K562 (cell line): ENCODE measurements at regions not wholly inside any gene's neighbourhood (a gene's known extent, or its start where the extent isn't known, plus 50 kb on each side); places are given as distances from the start of the nearest gene placed in this dataset.

ENCODE experiments used
- ATAC-seq: fragments of 200-7000 bp; cut with Tn5 transposase; 3 replicates; pipeline ENCODE4 v1.9.1; 2020; ENCODE audit warnings: moderate library complexity
- BruUV-seq: library from RNA; stranded (reverse); fragments of 400-500 nt; replicated peaks from 2 replicates; lab custom pipeline; 2021; lab: Mats Ljungman, UMichigan
- CTCF ChIA-PET: fragments of 300-600 bp; formaldehyde crosslinking; extraction: SDS; loops from one replicate; lab custom pipeline; 2021; ENCODE audit warnings: low intra/inter-chr PET ratio; lab: Yijun Ruan, JAX
- POLR2A ChIA-PET: fragments of 300-600, 350-650 bp; sonication (Branson Sonifier 250); formaldehyde crosslinking; extraction: SDS; loops from one replicate; lab custom pipeline; 2021; ENCODE audit warnings: antibody characterized with exemption, inconsistent platforms; lab: Yijun Ruan, JAX
- DNase-seq, 4 experiments: peaks; one replicate each; pipeline versions ENCODE4 v3.0.0 to v3.0.0-alpha.2; 2011 to 2018; ENCODE audit warnings: low spot score in 3 of 4, mixed read lengths in 3 of 4; ENCODE audit errors: extremely low read depth in 1 of 4
- FAIRE-seq: peaks from 2 replicates; lab custom pipeline; 2011; peaks lifted over from hg19 to GRCh38; lab: Jason Lieb, UNC
- H2AFZ ChIP-seq: 2 replicates; pipeline ENCODE4 v1.6.0; 2011; ENCODE audit warnings: low read depth, low read length, control low read depth, inconsistent platforms
- H3K27ac ChIP-seq: fragments of 200-600 bp; 3 replicates; pipeline ENCODE4 v1.8.0; 2011; ENCODE audit warnings: low read depth, mild to moderate bottlenecking, control low read depth, inconsistent platforms, low read length, moderate library complexity, mixed read lengths; ENCODE audit errors: extremely low read depth
- H3K27me3 ChIP-seq, 2 experiments: fragments of 300-600 bp in 1 of 2; 2 replicates in 1 of 2; 3 replicates in 1 of 2; pipeline versions ENCODE4 v1.6.0 to v1.8.0; 2011; ENCODE audit warnings: inconsistent platforms in 2 of 2, low read length in 2 of 2, mild to moderate bottlenecking in 1 of 2, mixed read lengths in 1 of 2, moderate library complexity in 1 of 2; ENCODE audit not compliant: control insufficient read depth in 2 of 2, insufficient read depth in 2 of 2
- H3K36me3 ChIP-seq: fragments of 300-600 bp; 3 replicates; pipeline ENCODE4 v1.8.0; 2011; ENCODE audit warnings: mild to moderate bottlenecking, low read length, inconsistent platforms; ENCODE audit not compliant: control insufficient read depth, insufficient read depth
- H3K4me1 ChIP-seq, 2 experiments: fragments of 200-600 bp in 1 of 2; replicated peaks in 1 of 2; 2 replicates in 1 of 2; 3 replicates in 1 of 2; pipeline versions ENCODE4 v1.5.1 to v1.8.0; 2011; ENCODE audit warnings: inconsistent platforms in 2 of 2, low read length in 2 of 2, mild to moderate bottlenecking in 1 of 2, mixed read lengths in 1 of 2, moderate library complexity in 1 of 2; ENCODE audit not compliant: control insufficient read depth in 2 of 2, insufficient read depth in 2 of 2
- H3K4me2 ChIP-seq: 2 replicates; pipeline ENCODE4 v1.6.1; 2011; ENCODE audit warnings: low read length, control low read depth, inconsistent platforms, mixed read lengths; ENCODE audit not compliant: insufficient read depth
- H3K4me3 ChIP-seq: fragments of 200-600 bp; sonication (generic), shearing (Covaris generic); 2 replicates; pipeline ENCODE4 v1.5.1; 2016; ENCODE audit warnings: control low read depth, inconsistent platforms
- H3K79me2 ChIP-seq: fragments of 200-600 bp; 3 replicates; pipeline ENCODE4 v1.8.0; 2011; ENCODE audit warnings: low read length, inconsistent platforms; ENCODE audit not compliant: control insufficient read depth, insufficient read depth
- H3K9ac ChIP-seq, 2 experiments: 2 replicates each; pipeline versions ENCODE4 v1.6.0 to v1.6.1; 2011; ENCODE audit warnings: low read depth in 2 of 2, low read length in 2 of 2, control low read depth in 1 of 2, inconsistent platforms in 1 of 2, mild to moderate bottlenecking in 1 of 2, mixed read lengths in 1 of 2; ENCODE audit not compliant: insufficient read depth in 1 of 2
- H3K9me1 ChIP-seq: one replicate; pipeline ENCODE4 v1.6.0; 2011; ENCODE audit warnings: inconsistent platforms, mild to moderate bottlenecking, low read length, moderate library complexity; ENCODE audit not compliant: control insufficient read depth, insufficient read depth
- H3K9me3 ChIP-seq: replicated peaks from 2 replicates; pipeline ENCODE4 v1.5.1; 2011; ENCODE audit warnings: low read depth, low read length, inconsistent platforms; ENCODE audit not compliant: control insufficient read depth, insufficient read depth
- H4K20me1 ChIP-seq: replicated peaks from 2 replicates; pipeline ENCODE4 v1.6.1; 2011; ENCODE audit warnings: low read length, inconsistent platforms, mixed read lengths; ENCODE audit not compliant: control insufficient read depth, insufficient read depth
- ARNT ChIP-seq, 2 experiments: fragments of 450-650 bp; IDR thresholded peaks; 2 replicates each; pipeline ENCODE4 v1.6.1; 2016; ENCODE audit warnings: mild to moderate bottlenecking in 1 of 2
- CBX1 ChIP-seq: sonication (generic); IDR thresholded peaks from 2 replicates; pipeline ENCODE4 v1.6.1; 2016; ENCODE audit warnings: antibody characterized with exemption, low read depth, mild to moderate bottlenecking
- DMBX1 ChIP-seq: fragments of 250-450 bp; sonication (Bioruptor Pico); IDR thresholded peaks from 2 replicates; pipeline ENCODE4 v1.8.0; 2022; ENCODE audit warnings: inconsistent platforms, mild to moderate bottlenecking, moderate library complexity, borderline replicate concordance
- DPF2 ChIP-seq: fragments of 450-650 bp; IDR thresholded peaks from 2 replicates; pipeline ENCODE4 v1.6.1; 2016
- FOS ChIP-seq: IDR thresholded peaks from 3 replicates; pipeline ENCODE4 v1.6.1; 2011; ENCODE audit not compliant: insufficient read length; ENCODE audit errors: extremely low read depth
- GABPA ChIP-seq: fragments of 200-800 bp; sonication (Bioruptor generic); conservative IDR thresholded peaks from 2 replicates; pipeline ENCODE4 v1.6.1; 2016; ENCODE audit warnings: low read depth, missing genetic modification characterization, missing compliant biosample characterization
- PML ChIP-seq: IDR thresholded peaks from 2 replicates; pipeline ENCODE4 v1.6.1; 2012; ENCODE audit warnings: low read length, inconsistent platforms
- PRMT5 ChIP-seq: sonication (generic); formaldehyde crosslinking; IDR thresholded peaks from 2 replicates; pipeline ENCODE4 v1.5.0; 2020; ENCODE audit warnings: missing genetic modification reagents
- SRSF1 ChIP-seq: fragments of 200-400 bp; formaldehyde crosslinking; IDR thresholded peaks from 2 replicates; pipeline ENCODE4 v1.6.1; 2017; ENCODE audit warnings: mild to moderate bottlenecking, low read depth, low read length, moderate library complexity
- TRIM24 ChIP-seq, 2 experiments: fragments of 450-650 bp; IDR thresholded peaks; 2 replicates each; pipeline ENCODE4 v1.6.1; 2016
- XRCC4 ChIP-seq: IDR thresholded peaks from one replicate; pipeline ENCODE4 v1.6.1; 2011; ENCODE audit not compliant: insufficient read depth, insufficient read length; ENCODE audit errors: extremely low read depth
- ZNF12 ChIP-seq: sonication (generic); formaldehyde crosslinking; IDR thresholded peaks from 2 replicates; pipeline ENCODE4 v1.4.0; 2020; ENCODE audit warnings: mild to moderate bottlenecking, missing genetic modification reagents
- ZNF197 ChIP-seq: fragments of 200-800 bp; sonication (Bioruptor generic); IDR thresholded peaks from 2 replicates; pipeline ENCODE4 v1.6.1; 2016; ENCODE audit warnings: low read depth, missing genetic modification characterization, missing compliant biosample characterization
- ZNF311 ChIP-seq: fragments of 250-450 bp; sonication (Bioruptor Pico); IDR thresholded peaks from 2 replicates; pipeline ENCODE4 v1.4.0; 2020; ENCODE audit warnings: mild to moderate bottlenecking, moderate library complexity
- ZNF717 ChIP-seq: fragments of 250-450 bp; sonication (Bioruptor Pico); IDR thresholded peaks from 2 replicates; pipeline ENCODE4 v1.5.0; 2021
- in situ Hi-C: fragments of 300-500 bp; cut with MboI; formaldehyde crosslinking; loops from 4 replicates; pipeline ENCODE4 v1.15.0; 2018; ENCODE audit warnings: inconsistent platforms, mixed read lengths
- intact Hi-C: fragments of 100-400 bp; cut with micrococcal nuclease; formaldehyde crosslinking; loops from 2 replicates; pipeline ENCODE4 v1.14.2; 2022
- TF ChIP-seq, protein P1 (sequence below): fragments of 450-650 bp; IDR thresholded peaks from 2 replicates; pipeline ENCODE4 v1.6.1; 2016; ENCODE audit warnings: low read depth

DNA sequence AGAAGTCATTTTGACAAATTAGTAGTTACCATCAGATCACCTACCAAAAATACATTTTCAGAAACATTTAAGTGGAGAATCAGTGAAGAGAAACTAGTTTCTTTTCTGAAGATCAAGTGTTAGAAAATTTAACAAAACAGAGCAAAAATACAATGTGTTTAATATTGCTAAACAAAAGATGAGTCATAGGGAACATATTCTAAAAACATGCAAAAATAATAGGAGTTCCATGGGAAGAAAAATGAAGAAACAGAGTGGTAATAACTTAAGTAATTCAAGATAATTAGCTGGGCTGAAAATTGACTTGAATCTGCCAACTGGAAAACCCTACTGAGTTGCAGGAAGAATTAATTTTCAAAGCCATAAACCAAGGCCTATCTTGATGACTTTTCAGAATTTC lies 111.5 kb upstream of the KITLG start:
- no TSS peak for BruUV-seq
- CTCF ChIA-PET = no interaction called here

More for the DNA sequence above, 111.5 kb upstream of the KITLG start:
- POLR2A ChIA-PET = no interaction called here
- Histone ChIP-seq H4K20me1 (no peaks in the 10 kb centered on the region), H3K27ac (no peak overlapping the region), H2AFZ (no peak overlapping the region), H3K9me3 (no peaks in the 10 kb centered on the region), H3K79me2 (no peaks in the 10 kb centered on the region), H3K36me3 (no peaks in the 10 kb centered on the region), H3K27me3 (no peaks in the 10 kb centered on the region), H3K4me3 (no peak overlapping the region), H3K4me1 (no peaks in the 10 kb centered on the region), H3K4me2 (no peak overlapping the region), H3K9me1 (no peaks in the 10 kb centered on the region), H3K9ac (no peak overlapping the region)
- ATAC-seq (no peak), FAIRE-seq (no peak), DNase-seq (no peak)
- TF ChIP-seq XRCC4 (no peak), ZNF717 (CRISPR knock-in tag) (no peak), TRIM24 (IDR thresholded peaks at IDR 0.05) (no peak), ZNF311 (CRISPR knock-in tag) (no peak), PML (no peak), SRSF1 (no peak), ZNF12 (no peak), DMBX1 (no peak), CBX1 (no peak), GABPA (tag) (no peak), DPF2 (no peak), FOS (no peak), ZNF197 (no peak), ARNT (IDR thresholded peaks at IDR 0.05) (no peak), PRMT5 (no peak)
- TF ChIP-seq, protein P1, sequence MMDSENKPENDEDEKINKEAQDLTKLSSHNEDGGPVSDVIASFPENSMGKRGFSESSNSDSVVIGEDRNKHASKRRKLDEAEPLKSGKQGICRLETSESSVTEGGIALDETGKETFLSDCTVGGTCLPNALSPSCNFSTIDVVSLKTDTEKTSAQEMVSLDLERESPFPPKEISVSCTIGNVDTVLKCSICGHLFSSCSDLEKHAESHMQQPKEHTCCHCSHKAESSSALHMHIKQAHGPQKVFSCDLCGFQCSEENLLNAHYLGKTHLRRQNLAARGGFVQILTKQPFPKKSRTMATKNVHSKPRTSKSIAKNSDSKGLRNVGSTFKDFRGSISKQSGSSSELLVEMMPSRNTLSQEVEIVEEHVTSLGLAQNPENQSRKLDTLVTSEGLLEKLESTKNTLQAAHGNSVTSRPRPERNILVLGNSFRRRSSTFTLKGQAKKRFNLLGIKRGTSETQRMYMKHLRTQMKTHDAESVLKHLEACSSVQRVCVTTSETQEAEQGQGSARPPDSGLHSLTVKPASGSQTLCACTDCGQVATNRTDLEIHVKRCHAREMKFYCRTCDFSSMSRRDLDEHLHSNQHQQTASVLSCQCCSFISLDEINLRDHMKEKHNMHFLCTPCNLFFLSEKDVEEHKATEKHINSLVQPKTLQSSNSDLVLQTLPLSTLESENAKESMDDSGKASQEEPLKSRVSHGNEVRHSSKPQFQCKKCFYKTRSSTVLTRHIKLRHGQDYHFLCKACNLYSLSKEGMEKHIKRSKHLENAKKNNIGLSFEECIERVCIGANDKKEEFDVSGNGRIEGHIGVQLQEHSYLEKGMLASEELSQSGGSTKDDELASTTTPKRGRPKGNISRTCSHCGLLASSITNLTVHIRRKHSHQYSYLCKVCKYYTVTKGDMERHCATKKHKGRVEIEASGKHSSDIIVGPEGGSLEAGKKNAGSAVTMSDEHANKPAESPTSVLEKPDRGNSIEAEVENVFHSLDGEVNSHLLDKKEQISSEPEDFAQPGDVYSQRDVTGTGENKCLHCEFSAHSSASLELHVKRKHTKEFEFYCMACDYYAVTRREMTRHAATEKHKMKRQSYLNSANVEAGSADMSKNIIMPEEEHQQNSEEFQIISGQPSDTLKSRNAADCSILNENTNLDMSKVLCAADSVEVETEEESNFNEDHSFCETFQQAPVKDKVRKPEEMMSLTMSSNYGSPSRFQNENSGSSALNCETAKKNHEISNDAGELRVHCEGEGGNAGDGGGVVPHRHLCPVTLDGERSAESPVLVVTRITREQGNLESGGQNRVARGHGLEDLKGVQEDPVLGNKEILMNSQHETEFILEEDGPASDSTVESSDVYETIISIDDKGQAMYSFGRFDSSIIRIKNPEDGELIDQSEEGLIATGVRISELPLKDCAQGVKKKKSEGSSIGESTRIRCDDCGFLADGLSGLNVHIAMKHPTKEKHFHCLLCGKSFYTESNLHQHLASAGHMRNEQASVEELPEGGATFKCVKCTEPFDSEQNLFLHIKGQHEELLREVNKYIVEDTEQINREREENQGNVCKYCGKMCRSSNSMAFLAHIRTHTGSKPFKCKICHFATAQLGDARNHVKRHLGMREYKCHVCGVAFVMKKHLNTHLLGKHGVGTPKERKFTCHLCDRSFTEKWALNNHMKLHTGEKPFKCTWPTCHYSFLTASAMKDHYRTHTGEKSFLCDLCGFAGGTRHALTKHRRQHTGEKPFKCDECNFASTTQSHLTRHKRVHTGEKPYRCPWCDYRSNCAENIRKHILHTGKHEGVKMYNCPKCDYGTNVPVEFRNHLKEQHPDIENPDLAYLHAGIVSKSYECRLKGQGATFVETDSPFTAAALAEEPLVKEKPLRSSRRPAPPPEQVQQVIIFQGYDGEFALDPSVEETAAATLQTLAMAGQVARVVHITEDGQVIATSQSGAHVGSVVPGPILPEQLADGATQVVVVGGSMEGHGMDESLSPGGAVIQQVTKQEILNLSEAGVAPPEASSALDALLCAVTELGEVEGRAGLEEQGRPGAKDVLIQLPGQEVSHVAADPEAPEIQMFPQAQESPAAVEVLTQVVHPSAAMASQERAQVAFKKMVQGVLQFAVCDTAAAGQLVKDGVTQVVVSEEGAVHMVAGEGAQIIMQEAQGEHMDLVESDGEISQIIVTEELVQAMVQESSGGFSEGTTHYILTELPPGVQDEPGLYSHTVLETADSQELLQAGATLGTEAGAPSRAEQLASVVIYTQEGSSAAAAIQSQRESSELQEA = no peak
- intact Hi-C loops (no loop called here), in situ Hi-C loops (no loop called here)
